DND-41 (cell line): ENCODE measurements at regions not wholly inside any gene's neighbourhood (a gene's known extent, or its start where the extent isn't known, plus 50 kb on each side); places are given as distances from the start of the nearest gene placed in this dataset.
"Not testable (repeated sequence)": the region's sequence is repeated elsewhere in the genome, so short reads cannot be mapped to it uniquely, and the experiment has no call there.

Experiments
- ATAC-seq: fragments of 200-7000 bp; cut with Tn5 transposase; 3 replicates; pipeline ENCODE4 v1.9.1; 2021; ENCODE audit warnings: low read depth; ENCODE audit not compliant: insufficient read depth
- DNase-seq: peaks from one replicate; pipeline ENCODE4 v3.0.0-alpha.2; 2020
- H2AFZ ChIP-seq: 2 replicates; pipeline ENCODE4 v1.6.0; 2012; ENCODE audit warnings: low read depth, low read length
- H3K27ac ChIP-seq: 2 replicates; pipeline ENCODE4 v1.5.1; 2012; ENCODE audit warnings: low read length, inconsistent platforms
- H3K27me3 ChIP-seq: fragments of 200-600 bp; sonication (generic); 2 replicates; pipeline ENCODE4 v1.6.0; 2012; ENCODE audit warnings: low read length, mild to moderate bottlenecking, inconsistent platforms; ENCODE audit not compliant: insufficient read depth, poor library complexity
- H3K36me3 ChIP-seq: 2 replicates; pipeline ENCODE4 v1.5.1; 2012; ENCODE audit warnings: low read length, inconsistent platforms; ENCODE audit not compliant: insufficient read depth
- H3K4me1 ChIP-seq: 2 replicates; pipeline ENCODE4 v1.5.1; 2012; ENCODE audit warnings: mild to moderate bottlenecking, low read length; ENCODE audit not compliant: insufficient read depth
- H3K4me2 ChIP-seq: 2 replicates; pipeline ENCODE4 v1.6.0; 2012; ENCODE audit warnings: mild to moderate bottlenecking, moderate library complexity, low read length, inconsistent platforms; ENCODE audit not compliant: insufficient read depth
- H3K4me3 ChIP-seq, 2 experiments: fragments of 200-600 bp in 1 of 2; shearing (Covaris generic) in 1 of 2; 2 replicates each; pipeline ENCODE4 v1.5.1; 2012 to 2016; ENCODE audit warnings: inconsistent platforms in 2 of 2, low read length in 2 of 2, mild to moderate bottlenecking in 2 of 2, low read depth in 1 of 2, moderate library complexity in 1 of 2
- H3K79me2 ChIP-seq: 2 replicates; pipeline ENCODE4 v1.6.0; 2012; ENCODE audit warnings: low read length, inconsistent platforms; ENCODE audit not compliant: insufficient read depth
- H3K9ac ChIP-seq: 2 replicates; pipeline ENCODE4 v1.6.0; 2012; ENCODE audit warnings: low read depth, mild to moderate bottlenecking, inconsistent platforms, low read length, moderate library complexity
- H3K9me3 ChIP-seq: 2 replicates; pipeline ENCODE4 v1.5.1; 2012; ENCODE audit warnings: low read length, moderate library complexity, mild to moderate bottlenecking, inconsistent platforms; ENCODE audit not compliant: insufficient read depth, severe bottlenecking
- H4K20me1 ChIP-seq: 2 replicates; pipeline ENCODE4 v1.6.0; 2012; ENCODE audit warnings: low read length; ENCODE audit not compliant: insufficient read depth
- EZH2 ChIP-seq: IDR thresholded peaks from 3 replicates; pipeline ENCODE4 v1.6.1; 2012; ENCODE audit warnings: borderline replicate concordance, low read depth, mild to moderate bottlenecking, moderate library complexity, low read length, inconsistent platforms; ENCODE audit not compliant: severe bottlenecking
- TF ChIP-seq, protein P1 (sequence below): IDR thresholded peaks from 2 replicates; pipeline ENCODE4 v1.5.1; 2012; ENCODE audit warnings: borderline replicate concordance, low read length, moderate library complexity, mild to moderate bottlenecking; ENCODE audit not compliant: poor library complexity, severe bottlenecking; ENCODE audit errors: extremely low read depth

- Histone ChIP-seq H3K9ac (no peak overlapping the region), H3K36me3 (no peaks in the 10 kb centered on the region), H3K27ac (no peak overlapping the region), H3K9me3 (no peaks in the 10 kb centered on the region), H2AFZ (no peak overlapping the region), H3K4me1 (no peaks in the 10 kb centered on the region), H4K20me1 (no peaks in the 10 kb centered on the region), H3K4me3 (no peak overlapping the region), H3K4me2 (no peak overlapping the region), H3K27me3 (no peaks in the 10 kb centered on the region), H3K79me2 (no peaks in the 10 kb centered on the region)
- ATAC-seq = no peak
- no peak for TF ChIP-seq EZH2
- TF ChIP-seq, protein P1, sequence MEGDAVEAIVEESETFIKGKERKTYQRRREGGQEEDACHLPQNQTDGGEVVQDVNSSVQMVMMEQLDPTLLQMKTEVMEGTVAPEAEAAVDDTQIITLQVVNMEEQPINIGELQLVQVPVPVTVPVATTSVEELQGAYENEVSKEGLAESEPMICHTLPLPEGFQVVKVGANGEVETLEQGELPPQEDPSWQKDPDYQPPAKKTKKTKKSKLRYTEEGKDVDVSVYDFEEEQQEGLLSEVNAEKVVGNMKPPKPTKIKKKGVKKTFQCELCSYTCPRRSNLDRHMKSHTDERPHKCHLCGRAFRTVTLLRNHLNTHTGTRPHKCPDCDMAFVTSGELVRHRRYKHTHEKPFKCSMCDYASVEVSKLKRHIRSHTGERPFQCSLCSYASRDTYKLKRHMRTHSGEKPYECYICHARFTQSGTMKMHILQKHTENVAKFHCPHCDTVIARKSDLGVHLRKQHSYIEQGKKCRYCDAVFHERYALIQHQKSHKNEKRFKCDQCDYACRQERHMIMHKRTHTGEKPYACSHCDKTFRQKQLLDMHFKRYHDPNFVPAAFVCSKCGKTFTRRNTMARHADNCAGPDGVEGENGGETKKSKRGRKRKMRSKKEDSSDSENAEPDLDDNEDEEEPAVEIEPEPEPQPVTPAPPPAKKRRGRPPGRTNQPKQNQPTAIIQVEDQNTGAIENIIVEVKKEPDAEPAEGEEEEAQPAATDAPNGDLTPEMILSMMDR = no peak
- DNase-seq = no peak
Observed at GRCh38 chr4:24352112-24352511, 232.2 kb downstream of the DHX15 start.

DNA sequence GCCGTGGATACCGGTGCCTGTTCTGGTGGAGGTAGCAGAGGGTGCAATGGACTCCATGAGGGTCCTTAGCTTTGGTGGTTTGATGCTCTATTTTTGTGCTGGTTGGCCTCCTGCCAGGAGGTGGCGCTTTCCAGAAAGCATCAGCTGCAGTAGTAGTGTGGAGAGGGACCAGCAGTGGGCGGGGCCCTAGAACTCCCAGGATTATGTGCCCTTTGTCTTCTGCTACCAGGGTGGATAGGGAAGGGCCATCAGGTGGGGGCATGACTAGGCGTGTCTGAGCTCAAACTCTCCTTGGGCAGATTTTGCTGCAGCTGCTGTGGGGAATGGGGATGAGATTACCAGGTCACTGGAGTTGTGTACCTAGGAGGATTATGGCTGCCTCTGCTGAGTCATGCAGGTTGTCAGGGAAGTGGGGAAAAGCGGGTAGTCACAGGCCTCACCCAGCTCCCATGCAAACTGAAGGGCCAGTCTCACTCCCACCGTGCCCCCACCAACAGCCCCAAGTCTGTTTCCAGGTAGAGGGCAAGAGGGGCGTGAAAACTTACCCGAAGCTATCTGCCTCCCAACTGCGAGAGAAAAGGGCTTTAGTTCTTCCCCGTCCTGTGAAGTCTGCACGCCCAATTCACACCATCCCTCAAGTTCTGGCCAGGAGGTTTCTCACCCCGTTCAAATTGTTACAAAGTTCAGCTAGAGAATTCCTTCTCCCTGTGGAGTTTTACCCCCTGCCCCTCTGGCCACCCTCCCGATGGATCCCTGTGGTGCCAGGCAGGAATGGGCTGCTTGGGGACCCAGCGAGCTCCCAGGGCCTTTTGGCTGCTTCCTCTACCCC, 235.0 kb downstream of the DHX15 start:
- H3K36me3 ChIP-seq, H3K9me3 ChIP-seq, H2AFZ ChIP-seq, H3K9ac ChIP-seq, H3K27me3 ChIP-seq, H3K79me2 ChIP-seq, H4K20me1 ChIP-seq, H3K4me2 ChIP-seq, H3K4me3 ChIP-seq, H3K4me1 ChIP-seq, H3K27ac ChIP-seq, ATAC-seq: not testable (repeated sequence)
- peak; percentile 5 for DNase-seq
- TF ChIP-seq, protein P1 = peak; percentile 17

DNA sequence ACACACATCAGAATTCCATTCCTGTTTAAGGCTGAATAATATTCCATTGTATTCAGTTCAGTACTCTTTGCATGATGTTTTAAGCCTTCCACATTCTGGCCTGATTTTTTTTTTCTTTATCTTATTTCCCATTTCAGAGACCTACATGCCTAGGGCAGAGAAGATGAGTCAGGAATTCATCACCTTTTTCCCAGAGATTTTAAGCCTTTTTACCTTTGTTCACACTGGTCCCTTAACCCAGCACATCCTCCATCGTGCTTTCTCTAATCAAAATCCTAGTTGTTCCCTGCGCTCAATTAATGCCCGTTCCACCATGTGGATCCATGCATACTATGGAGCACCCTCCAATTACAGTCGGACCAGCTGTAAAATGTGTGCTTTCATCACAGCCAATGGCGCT, 245.1 kb downstream of the DHX15 start:
- H3K9me3 ChIP-seq = no peaks in the 10 kb centered on the region
- no peak overlapping the region for H3K9ac ChIP-seq
- H4K20me1 ChIP-seq = no peaks in the 10 kb centered on the region
- H3K4me1 ChIP-seq = no peaks in the 10 kb centered on the region
- no peaks in the 10 kb centered on the region for H3K36me3 ChIP-seq
- no peak for TF ChIP-seq EZH2
- TF ChIP-seq, protein P1 = no peak
- H3K27ac ChIP-seq = no peak overlapping the region
- no peak overlapping the region for H3K4me3 ChIP-seq
- no peak for DNase-seq
- no peaks in the 10 kb centered on the region for H3K27me3 ChIP-seq
- no peak overlapping the region for H2AFZ ChIP-seq
- no peaks in the 10 kb centered on the region for H3K79me2 ChIP-seq
- no peak overlapping the region for H3K4me2 ChIP-seq
- ATAC-seq = no peak
